ENCODE measurements at regions not wholly inside any gene's neighbourhood (a gene's known extent, or its start where the extent isn't known, plus 50 kb on each side); places are given as distances from the start of the nearest gene placed in this dataset.

DNA sequence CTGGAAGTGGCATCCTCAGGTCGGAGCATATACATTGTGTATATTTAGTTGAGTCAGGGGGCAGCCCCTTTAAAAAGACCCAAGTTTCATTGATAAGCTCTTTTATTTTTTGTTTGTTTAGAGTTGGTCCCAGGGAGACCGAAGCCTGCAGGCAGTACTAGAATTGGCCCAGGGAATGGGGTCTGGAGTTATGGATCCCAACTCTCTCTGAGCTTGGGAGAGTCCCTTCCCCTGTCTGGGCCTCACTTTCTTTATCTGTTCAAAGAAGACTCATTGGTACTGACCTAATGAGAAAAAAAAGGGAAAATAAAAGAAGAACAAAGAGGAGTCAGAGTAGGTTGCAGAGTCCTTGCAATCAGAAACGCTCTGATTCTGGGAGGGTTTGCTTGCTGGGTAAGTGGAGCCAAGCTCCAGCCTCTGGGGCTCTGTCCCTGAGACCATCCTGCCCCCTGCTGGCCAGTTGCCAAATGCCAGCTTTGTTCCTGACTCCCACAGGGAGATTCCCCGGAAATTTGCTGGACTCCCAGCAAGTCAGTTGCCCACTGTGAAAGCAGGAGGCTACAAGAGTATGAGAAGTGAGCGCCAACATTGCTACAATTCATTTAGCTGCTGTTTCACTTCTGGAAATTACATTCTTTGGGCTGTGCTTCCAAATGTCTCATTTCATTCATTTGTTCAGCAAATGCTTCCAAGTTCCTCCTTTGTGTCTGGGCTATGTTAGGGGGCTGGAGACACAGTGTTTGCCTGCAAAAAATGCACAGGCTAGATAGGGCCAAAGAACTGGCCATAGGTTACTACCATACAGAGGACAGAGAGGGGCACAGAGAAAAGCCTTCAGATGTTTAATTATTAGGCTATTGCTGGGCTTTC is 156.2 kb downstream of the MELK start:
- no peaks in the 10 kb centered on the region for H3K9me3 ChIP-seq (ENCODE audit: control insufficient read depth, insufficient read depth, low read depth, low read length)
- H3K4me1 ChIP-seq (ENCODE audit: control insufficient read depth, insufficient read depth, low read length): peaks cover 14% of the 10 kb centered on the region
- H3K27ac ChIP-seq (ENCODE audit: low read depth, low read length): no peak overlapping the region

DNA sequence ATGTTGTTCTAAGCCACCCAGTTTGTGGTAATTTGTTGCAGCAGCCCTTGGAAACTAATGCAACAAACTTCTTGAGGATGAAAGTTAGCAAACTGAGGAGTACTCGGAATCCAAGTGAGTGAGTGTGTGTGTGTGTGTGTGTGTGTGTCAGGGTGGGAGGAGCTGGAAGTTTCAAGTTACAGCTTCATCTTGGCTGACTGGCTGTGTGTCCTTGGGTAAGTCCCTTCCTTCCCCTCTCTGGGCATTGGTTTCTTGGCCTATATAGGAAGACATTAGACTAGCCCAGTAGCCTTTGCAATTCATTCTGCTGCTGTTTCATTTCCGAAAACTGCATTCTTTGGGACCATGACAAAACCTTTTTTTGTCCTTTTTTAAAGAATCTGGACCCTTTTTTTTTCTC is 157.2 kb downstream of the MELK start:
- Histone ChIP-seq H3K27ac (ENCODE audit: low read depth, low read length) (no peak overlapping the region), H3K9ac (ENCODE audit: low read length) (no peak overlapping the region), H3K9me3 (ENCODE audit: control insufficient read depth, insufficient read depth, low read depth, low read length) (no peaks in the 10 kb centered on the region), H3K4me1 (ENCODE audit: control insufficient read depth, insufficient read depth, low read length) (peaks cover 14% of the 10 kb centered on the region), H3K4me3 (ENCODE audit: low read depth, low read length) (no peak overlapping the region), H3K36me3 (ENCODE audit: control insufficient read depth, insufficient read depth, low read length) (no peaks in the 10 kb centered on the region), H3K27me3 (ENCODE audit: control insufficient read depth, insufficient read depth, low read length) (no peaks in the 10 kb centered on the region)

More for the DNA sequence above, 156.2 kb downstream of the MELK start:
- no peaks in the 10 kb centered on the region for H3K36me3 ChIP-seq (ENCODE audit: control insufficient read depth, insufficient read depth, low read length)
- no peak overlapping the region for H3K4me3 ChIP-seq (ENCODE audit: low read depth, low read length)
- no peaks in the 10 kb centered on the region for H3K27me3 ChIP-seq (ENCODE audit: control insufficient read depth, insufficient read depth, low read length)
- H3K9ac ChIP-seq (ENCODE audit: low read length): no peak overlapping the region

DNA sequence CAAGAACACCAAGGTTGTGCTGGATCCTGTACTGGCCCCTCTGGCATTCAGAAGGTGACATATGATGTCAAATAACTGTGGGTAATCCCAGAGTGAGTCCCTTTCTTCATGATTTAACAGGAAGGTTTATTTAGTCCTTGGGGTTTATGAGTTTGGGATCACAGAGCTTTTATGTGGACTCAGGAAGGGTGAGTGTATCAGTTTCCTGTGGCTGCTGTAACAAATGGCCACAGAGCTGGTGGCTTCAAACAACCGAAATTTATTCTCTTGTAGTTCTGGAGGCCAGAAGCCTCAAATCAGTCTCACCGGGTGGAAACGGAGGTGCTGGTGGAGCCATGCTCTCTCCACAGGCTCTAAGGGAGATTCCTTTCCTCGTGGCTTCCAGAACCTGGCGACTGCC is 157.7 kb downstream of the MELK start:
- H3K27me3 ChIP-seq (ENCODE audit: control insufficient read depth, insufficient read depth, low read length): no peaks in the 10 kb centered on the region
- no peaks in the 10 kb centered on the region for H3K36me3 ChIP-seq (ENCODE audit: control insufficient read depth, insufficient read depth, low read length)
- no peak overlapping the region for H3K4me3 ChIP-seq (ENCODE audit: low read depth, low read length)
- peaks cover 14% of the 10 kb centered on the region for H3K4me1 ChIP-seq (ENCODE audit: control insufficient read depth, insufficient read depth, low read length)
- no peak overlapping the region for H3K9ac ChIP-seq (ENCODE audit: low read length)
- H3K27ac ChIP-seq (ENCODE audit: low read depth, low read length): no peak overlapping the region
- no peaks in the 10 kb centered on the region for H3K9me3 ChIP-seq (ENCODE audit: control insufficient read depth, insufficient read depth, low read depth, low read length)

DNA sequence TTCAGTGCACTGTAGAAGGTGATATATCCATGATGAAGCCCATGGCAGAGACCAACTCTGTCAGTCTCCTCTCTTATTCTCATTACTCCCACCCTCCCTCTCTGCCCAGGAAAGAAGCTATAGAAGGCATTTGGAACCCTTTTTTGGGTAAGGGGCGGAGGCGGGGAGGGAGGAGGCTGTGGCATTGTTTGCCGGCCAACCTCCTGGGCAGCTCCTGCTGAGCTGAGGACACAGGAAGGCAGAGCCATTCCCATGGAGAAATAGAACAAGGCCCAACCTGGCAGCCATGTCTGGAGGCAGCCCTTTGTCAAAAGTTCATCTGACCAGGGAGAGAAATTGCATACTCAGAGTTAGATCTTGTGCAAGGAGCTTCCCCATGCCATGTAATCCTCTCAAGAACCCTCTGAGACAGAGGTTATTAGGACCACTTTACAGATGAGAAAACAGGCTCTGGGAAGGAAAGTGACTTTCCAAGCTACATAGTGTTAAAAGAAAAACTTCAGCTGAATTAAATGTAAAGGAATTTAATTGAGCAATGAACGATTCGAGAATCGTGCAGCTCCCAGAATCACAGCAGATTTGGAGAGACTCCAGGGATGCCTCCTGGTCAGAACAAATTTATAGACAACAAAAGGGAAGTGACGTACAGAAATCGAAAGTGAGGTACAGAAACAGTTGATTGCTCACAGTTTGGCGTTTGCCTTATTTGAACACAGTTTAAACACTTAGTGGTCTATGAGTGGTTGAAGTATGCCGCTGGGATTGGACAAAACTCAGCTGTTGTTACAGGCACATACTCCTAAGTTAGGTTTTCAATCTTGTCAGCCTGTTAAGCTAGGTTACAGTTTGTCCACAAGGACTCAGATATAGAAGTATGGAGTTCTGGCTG is 158.6 kb downstream of the MELK start:
- no peak overlapping the region for H3K27ac ChIP-seq (ENCODE audit: low read depth, low read length)
- H3K9me3 ChIP-seq (ENCODE audit: control insufficient read depth, insufficient read depth, low read depth, low read length): no peaks in the 10 kb centered on the region
- H3K9ac ChIP-seq (ENCODE audit: low read length): no peak overlapping the region
- peaks cover 5% of the 10 kb centered on the region for H3K4me1 ChIP-seq (ENCODE audit: control insufficient read depth, insufficient read depth, low read length)
- no peaks in the 10 kb centered on the region for H3K27me3 ChIP-seq (ENCODE audit: control insufficient read depth, insufficient read depth, low read length)
- H3K36me3 ChIP-seq (ENCODE audit: control insufficient read depth, insufficient read depth, low read length): no peaks in the 10 kb centered on the region
- no peak overlapping the region for H3K4me3 ChIP-seq (ENCODE audit: low read depth, low read length)

DNA sequence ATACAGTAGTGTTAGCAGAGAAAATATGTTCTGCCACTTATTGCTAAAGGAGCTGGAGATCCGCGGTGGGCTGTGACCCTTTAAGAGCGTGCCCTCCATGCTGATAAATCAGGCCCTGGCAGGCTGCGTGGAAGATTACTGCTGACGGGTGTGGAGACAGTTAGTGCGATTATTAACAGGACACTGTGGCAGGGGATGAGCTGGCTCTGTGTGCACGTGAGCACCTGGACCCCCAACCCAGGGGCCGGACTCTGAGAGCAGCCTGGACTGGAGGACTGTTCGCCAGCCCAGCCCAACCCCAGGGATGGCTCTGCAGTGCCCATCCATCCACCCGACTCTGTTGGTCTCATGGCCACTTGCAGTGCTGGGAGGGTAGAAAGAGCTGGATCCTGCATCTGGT is 162.0 kb downstream of the MELK start:
- Histone ChIP-seq H3K9me3 (ENCODE audit: control insufficient read depth, insufficient read depth, low read depth, low read length) (no peaks in the 10 kb centered on the region), H3K4me3 (ENCODE audit: low read depth, low read length) (no peak overlapping the region), H3K9ac (ENCODE audit: low read length) (no peak overlapping the region), H3K36me3 (ENCODE audit: control insufficient read depth, insufficient read depth, low read length) (no peaks in the 10 kb centered on the region), H3K4me1 (ENCODE audit: control insufficient read depth, insufficient read depth, low read length) (no peaks in the 10 kb centered on the region), H3K27ac (ENCODE audit: low read depth, low read length) (no peak overlapping the region), H3K27me3 (ENCODE audit: control insufficient read depth, insufficient read depth, low read length) (peaks cover 7% of the 10 kb centered on the region; the same call in 1 of the 2 replicates)

DNA sequence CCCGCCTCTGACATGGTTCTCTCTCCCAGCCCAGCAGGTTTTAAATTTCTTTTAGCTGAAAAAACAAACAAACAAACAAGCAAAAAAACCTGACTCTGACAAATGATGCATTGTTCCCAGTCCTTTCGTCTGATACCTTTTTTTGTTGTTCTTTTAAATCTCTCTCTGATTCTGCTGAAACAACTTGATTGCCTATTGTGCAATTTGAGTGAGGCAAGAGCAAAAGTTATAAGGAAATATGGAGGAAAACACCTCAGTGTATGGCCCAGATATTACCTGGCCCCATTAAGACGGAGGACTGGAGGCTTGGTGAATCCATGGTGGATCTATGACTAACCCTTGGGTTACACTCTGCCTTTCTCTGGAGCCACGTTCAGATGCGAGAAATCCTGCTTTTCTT is 164.0 kb downstream of the MELK start:
- no peaks in the 10 kb centered on the region for H3K9me3 ChIP-seq (ENCODE audit: control insufficient read depth, insufficient read depth, low read depth, low read length)

DNA sequence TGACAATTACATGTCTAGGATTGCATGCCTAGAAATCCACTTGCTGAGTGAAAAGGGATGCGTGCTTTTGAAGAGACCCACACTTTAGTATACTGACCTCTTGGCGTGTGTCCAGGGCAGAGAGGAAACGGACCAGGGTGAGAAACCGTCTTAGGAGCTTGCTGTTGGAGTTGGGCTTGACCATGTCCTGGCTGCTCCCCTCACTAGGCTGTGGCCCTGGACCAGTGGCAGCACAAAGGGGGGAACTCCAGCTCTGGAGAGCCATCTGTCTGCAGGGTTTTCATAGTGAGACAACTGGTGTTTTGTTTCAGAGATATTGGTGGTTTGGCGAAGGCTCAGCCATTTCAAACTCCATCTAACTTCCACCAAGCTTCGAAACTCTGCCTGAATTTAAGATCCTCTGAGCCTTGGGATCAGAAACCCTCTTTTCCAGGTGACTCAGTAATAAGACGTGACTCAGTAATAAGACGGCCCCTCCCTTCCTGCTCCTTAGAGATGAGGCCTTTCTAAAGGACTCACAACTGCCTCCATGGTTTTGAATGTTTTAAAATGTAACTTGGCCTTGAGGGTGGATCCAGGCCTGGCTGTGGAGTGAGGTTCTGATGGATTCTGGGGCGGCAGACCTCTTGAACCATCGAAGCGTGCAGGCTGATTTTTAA is 165.8 kb downstream of the MELK start:
- Histone ChIP-seq H3K4me1 (ENCODE audit: control insufficient read depth, insufficient read depth, low read length) (no peaks in the 10 kb centered on the region), H3K9me3 (ENCODE audit: control insufficient read depth, insufficient read depth, low read depth, low read length) (no peaks in the 10 kb centered on the region), H3K27me3 (ENCODE audit: control insufficient read depth, insufficient read depth, low read length) (peaks cover 23% of the 10 kb centered on the region), H3K4me3 (ENCODE audit: low read depth, low read length) (no peak overlapping the region), H3K27ac (ENCODE audit: low read depth, low read length) (no peak overlapping the region), H3K36me3 (ENCODE audit: control insufficient read depth, insufficient read depth, low read length) (no peaks in the 10 kb centered on the region), H3K9ac (ENCODE audit: low read length) (no peak overlapping the region)

More for the DNA sequence above, 164.0 kb downstream of the MELK start:
- Histone ChIP-seq H3K27me3 (ENCODE audit: control insufficient read depth, insufficient read depth, low read length) (peaks cover 23% of the 10 kb centered on the region), H3K4me3 (ENCODE audit: low read depth, low read length) (no peak overlapping the region), H3K4me1 (ENCODE audit: control insufficient read depth, insufficient read depth, low read length) (no peaks in the 10 kb centered on the region), H3K27ac (ENCODE audit: low read depth, low read length) (no peak overlapping the region), H3K36me3 (ENCODE audit: control insufficient read depth, insufficient read depth, low read length) (no peaks in the 10 kb centered on the region), H3K9ac (ENCODE audit: low read length) (no peak overlapping the region)

DNA sequence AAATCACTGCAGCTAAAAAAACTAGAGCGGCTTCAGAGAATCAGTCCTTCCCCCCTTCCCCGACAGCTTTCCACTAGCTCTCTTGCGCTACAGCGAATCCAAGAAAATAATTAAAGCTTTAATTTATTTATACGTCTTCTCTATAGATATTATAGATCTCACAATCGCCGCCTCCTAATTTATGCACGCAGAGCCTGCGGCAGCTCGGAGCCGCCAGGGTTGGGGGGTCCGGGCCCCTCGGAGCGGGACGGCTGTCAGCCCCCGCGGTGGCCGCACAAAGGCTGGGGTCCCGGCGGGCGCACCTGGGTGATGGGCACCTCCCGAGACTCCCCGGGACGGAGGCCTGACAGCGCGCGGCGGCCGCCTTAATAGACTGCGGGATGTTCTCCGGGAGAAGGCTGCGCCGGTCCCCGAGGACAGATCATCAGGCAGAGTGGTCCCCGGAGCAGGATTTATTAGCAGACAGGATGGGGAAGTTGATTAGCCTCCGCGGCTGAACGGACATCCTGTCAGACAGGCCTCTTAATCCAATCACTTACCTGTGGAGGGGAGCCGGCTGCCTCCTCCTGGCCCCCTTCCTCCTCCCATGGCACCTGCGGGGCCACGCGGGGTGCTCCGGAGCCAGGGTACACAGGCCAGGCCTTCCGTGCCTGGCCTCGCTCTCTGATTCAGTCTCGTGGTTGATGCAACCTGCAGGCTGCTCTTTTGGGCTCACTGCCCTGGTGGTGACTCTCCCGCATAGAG is 166.8 kb downstream of the MELK start:
- H3K36me3 ChIP-seq (ENCODE audit: control insufficient read depth, insufficient read depth, low read length): no peaks in the 10 kb centered on the region
- H3K9ac ChIP-seq (ENCODE audit: low read length): no peak overlapping the region
- H3K27ac ChIP-seq (ENCODE audit: low read depth, low read length): no peak overlapping the region
- H3K9me3 ChIP-seq (ENCODE audit: control insufficient read depth, insufficient read depth, low read depth, low read length): no peaks in the 10 kb centered on the region
- peaks cover 23% of the 10 kb centered on the region for H3K27me3 ChIP-seq (ENCODE audit: control insufficient read depth, insufficient read depth, low read length)
- peak overlapping the region; percentile 44 for H3K4me3 ChIP-seq (ENCODE audit: low read depth, low read length)
- H3K4me1 ChIP-seq (ENCODE audit: control insufficient read depth, insufficient read depth, low read length): no peaks in the 10 kb centered on the region

DNA sequence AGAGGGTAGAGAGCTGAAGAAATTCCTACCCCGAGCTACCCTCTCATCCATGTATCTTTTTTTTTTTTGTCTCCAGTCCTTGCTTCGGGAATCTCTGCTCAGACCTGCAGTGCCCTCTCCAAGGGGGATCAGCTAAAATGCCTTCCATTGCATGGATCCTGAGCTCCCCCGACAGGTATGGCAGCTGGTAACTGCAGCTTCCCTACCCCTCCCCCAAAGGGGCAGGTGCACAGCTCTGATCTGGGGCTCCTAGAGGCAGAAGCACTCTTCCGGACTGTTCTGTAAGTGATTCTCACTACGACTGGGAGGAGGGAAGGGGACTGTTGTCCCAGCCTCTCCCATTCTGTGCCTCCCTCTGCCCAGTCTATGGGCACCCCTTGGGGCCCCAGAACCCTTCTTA is 169.6 kb downstream of the MELK start:
- Histone ChIP-seq H3K36me3 (ENCODE audit: control insufficient read depth, insufficient read depth, low read length) (no peaks in the 10 kb centered on the region), H3K27ac (ENCODE audit: low read depth, low read length) (no peak overlapping the region), H3K4me3 (ENCODE audit: low read depth, low read length) (no peak overlapping the region), H3K9ac (ENCODE audit: low read length) (no peak overlapping the region), H3K9me3 (ENCODE audit: control insufficient read depth, insufficient read depth, low read depth, low read length) (no peaks in the 10 kb centered on the region), H3K27me3 (ENCODE audit: control insufficient read depth, insufficient read depth, low read length) (peaks cover 28% of the 10 kb centered on the region), H3K4me1 (ENCODE audit: control insufficient read depth, insufficient read depth, low read length) (no peaks in the 10 kb centered on the region)

DNA sequence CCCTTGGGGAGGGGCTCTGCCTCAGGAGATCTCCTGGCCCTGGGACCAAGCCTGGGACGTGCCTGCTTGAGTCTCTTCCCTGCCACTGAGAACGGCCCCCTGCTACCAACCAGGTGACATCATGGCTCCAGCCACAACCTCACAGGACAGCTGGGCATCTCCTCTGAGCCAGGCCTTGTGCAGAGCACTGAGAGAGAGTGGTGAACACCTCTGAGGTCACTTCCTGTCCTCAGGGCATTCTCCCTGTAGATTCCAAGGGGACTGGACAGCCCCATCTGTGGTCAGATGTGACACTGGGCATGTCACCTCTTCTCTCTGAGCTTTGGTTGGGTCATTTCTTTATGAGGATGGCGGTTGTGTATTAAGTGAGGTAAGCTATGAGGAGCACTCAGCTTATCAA is 172.0 kb downstream of the MELK start:
- Histone ChIP-seq H3K4me1 (ENCODE audit: control insufficient read depth, insufficient read depth, low read length) (no peaks in the 10 kb centered on the region), H3K27me3 (ENCODE audit: control insufficient read depth, insufficient read depth, low read length) (peaks cover 31% of the 10 kb centered on the region), H3K36me3 (ENCODE audit: control insufficient read depth, insufficient read depth, low read length) (no peaks in the 10 kb centered on the region), H3K9me3 (ENCODE audit: control insufficient read depth, insufficient read depth, low read depth, low read length) (no peaks in the 10 kb centered on the region), H3K9ac (ENCODE audit: low read length) (no peak overlapping the region), H3K4me3 (ENCODE audit: low read depth, low read length) (no peak overlapping the region), H3K27ac (ENCODE audit: low read depth, low read length) (no peak overlapping the region)

Measured in HUES6 (cell line).